A549 (cell line): ENCODE measurements at regions not wholly inside any gene's neighbourhood (a gene's known extent, or its start where the extent isn't known, plus 50 kb on each side); places are given as distances from the start of the nearest gene placed in this dataset.

ENCODE experiments used
- ATAC-seq, 2 experiments: fragments of 200-7000 bp in 1 of 2; fragments of >200 bp in 1 of 2; cut with Nextera tagmentation in 1 of 2; cut with Tn5 transposase in 1 of 2; 3 replicates each; pipeline versions ENCODE4 v1.8.0 to v1.9.1; 2018 to 2020; ENCODE audit warnings: mild to moderate bottlenecking in 1 of 2, moderate library complexity in 1 of 2
- CTCF ChIA-PET: fragments of 300-600 bp; sonication (Branson Sonifier 250); formaldehyde crosslinking; extraction: SDS; loops from one replicate; lab custom pipeline; 2021; ENCODE audit warnings: antibody characterized with exemption, inconsistent platforms; lab: Yijun Ruan, JAX
- POLR2A ChIA-PET: fragments of 350-600 bp; formaldehyde crosslinking; extraction: SDS; loops from one replicate; lab custom pipeline; 2021; ENCODE audit warnings: antibody characterized with exemption, inconsistent platforms; lab: Yijun Ruan, JAX
- DNase-seq, 2 experiments: peaks; one replicate each; pipeline versions ENCODE4 v3.0.0 to v3.0.0-alpha.2; 2011 to 2016; ENCODE audit warnings: low read depth in 1 of 2, low spot score in 1 of 2
- FAIRE-seq: peaks from 2 replicates; lab custom pipeline; 2011; peaks lifted over from hg19 to GRCh38; lab: Jason Lieb, UNC
- H3K27ac ChIP-seq, 2 experiments: fragments of >200 bp; sonication (Bioruptor Twin); formaldehyde crosslinking; 3 replicates each; pipeline ENCODE4 v1.5.1; 2016 to 2017
- H3K4me1 ChIP-seq: fragments of >200 bp; sonication (Bioruptor Twin); formaldehyde crosslinking; 3 replicates; pipeline ENCODE4 v1.6.1; 2016
- H3K4me2 ChIP-seq: fragments of >200 bp; sonication (Bioruptor Twin); formaldehyde crosslinking; 3 replicates; pipeline ENCODE4 v1.6.1; 2016
- H3K4me3 ChIP-seq: fragments of >200 bp; sonication (Bioruptor Twin); formaldehyde crosslinking; 3 replicates; pipeline ENCODE4 v1.5.1; 2016
- H3K9me3 ChIP-seq: fragments of >200 bp; sonication (Bioruptor Twin); formaldehyde crosslinking; 3 replicates; pipeline ENCODE4 v1.6.1; 2016
- CHD2 ChIP-seq: fragments of 150-350 bp; IDR thresholded peaks from 2 replicates; pipeline ENCODE4 v1.6.1; 2014; ENCODE audit warnings: low read length; ENCODE audit not compliant: partially characterized antibody
- EHF ChIP-seq: fragments of 250-450 bp; sonication (Bioruptor Pico); IDR thresholded peaks from 2 replicates; pipeline ENCODE4 v1.5.0; 2020; ENCODE audit warnings: mild to moderate bottlenecking
- ELK1 ChIP-seq: fragments of 150-350 bp; IDR thresholded peaks from 2 replicates; pipeline ENCODE4 v1.6.1; 2014; ENCODE audit warnings: low read depth, mild to moderate bottlenecking, low read length
- FOXS1 ChIP-seq: fragments of 250-450 bp; sonication (Bioruptor Pico); IDR thresholded peaks from 2 replicates; pipeline ENCODE4 v1.5.0; 2020; ENCODE audit warnings: mild to moderate bottlenecking, moderate library complexity
- HES2 ChIP-seq: fragments of >200 bp; sonication (Bioruptor Twin); formaldehyde crosslinking; IDR thresholded peaks from 2 replicates; pipeline ENCODE4 v1.6.1; 2016
- HMGXB4 ChIP-seq: fragments of 250-450 bp; sonication (Bioruptor Pico); IDR thresholded peaks from 2 replicates; pipeline ENCODE4 v1.5.0; 2021; ENCODE audit warnings: mild to moderate bottlenecking, moderate library complexity, borderline replicate concordance
- HOXA7 ChIP-seq: fragments of 250-450 bp; sonication (Bioruptor Pico); IDR thresholded peaks from 2 replicates; pipeline ENCODE4 v1.5.0; 2020; ENCODE audit warnings: mild to moderate bottlenecking, moderate library complexity
- HOXB13 ChIP-seq: fragments of 250-450 bp; sonication (Bioruptor Pico); IDR thresholded peaks from 2 replicates; pipeline ENCODE4 v1.5.0; 2020; ENCODE audit warnings: low read depth, mild to moderate bottlenecking, moderate library complexity
- HOXB5 ChIP-seq: fragments of 250-450 bp; sonication (Bioruptor Pico); IDR thresholded peaks from 2 replicates; pipeline ENCODE4 v1.5.0; 2020; ENCODE audit warnings: mild to moderate bottlenecking, moderate library complexity
- JUN ChIP-seq, 2 experiments: fragments of >200 bp; sonication (Bioruptor Twin); formaldehyde crosslinking; IDR thresholded peaks; 2 replicates in 1 of 2; 3 replicates in 1 of 2; pipeline ENCODE4 v1.6.1; 2016 to 2017
- KDM1A ChIP-seq: fragments of 200-600 bp; sonication (generic); IDR thresholded peaks from 2 replicates; pipeline ENCODE4 v1.6.1; 2016; ENCODE audit warnings: low read depth, mild to moderate bottlenecking
- KDM5A ChIP-seq: fragments of 200-600 bp; sonication (generic); IDR thresholded peaks from 2 replicates; pipeline ENCODE4 v1.6.1; 2016; ENCODE audit warnings: antibody characterized with exemption, mild to moderate bottlenecking
- MAFK ChIP-seq: fragments of 450-650 bp; IDR thresholded peaks from 2 replicates; pipeline ENCODE4 v1.6.1; 2014; ENCODE audit not compliant: partially characterized antibody
- MAZ ChIP-seq: fragments of 150-350 bp; IDR thresholded peaks from 2 replicates; pipeline ENCODE4 v1.6.1; 2014; ENCODE audit warnings: antibody characterized with exemption, low read depth, low read length, borderline replicate concordance
- MYC ChIP-seq: IDR thresholded peaks from 2 replicates; pipeline ENCODE4 v1.6.1; 2012; ENCODE audit warnings: mild to moderate bottlenecking, inconsistent platforms, low read length, improper control_type of control experiment, borderline replicate concordance
- NFE2L2 ChIP-seq: fragments of 150-350 bp; conservative IDR thresholded peaks from 2 replicates; pipeline ENCODE4 v1.6.1; 2014; ENCODE audit warnings: low read length
- RAD21 ChIP-seq, 2 experiments: fragments of >200 bp in 1 of 2; sonication (Bioruptor Twin) in 1 of 2; formaldehyde crosslinking in 1 of 2; IDR thresholded peaks in 1 of 2; conservative IDR thresholded peaks in 1 of 2; 2 replicates in 1 of 2; 3 replicates in 1 of 2; pipeline ENCODE4 v1.6.1; 2012 to 2018; ENCODE audit warnings: inconsistent platforms in 1 of 2
- RCOR1 ChIP-seq: fragments of 150-350 bp; IDR thresholded peaks from 2 replicates; pipeline ENCODE4 v1.6.1; 2014; ENCODE audit warnings: antibody characterized with exemption, low read length, low read depth
- RFX5 ChIP-seq: fragments of 450-650 bp; IDR thresholded peaks from 2 replicates; pipeline ENCODE4 v1.7.1; 2014; ENCODE audit warnings: antibody characterized with exemption, mild to moderate bottlenecking, moderate library complexity
- RNF2 ChIP-seq: fragments of 200-600 bp; sonication (generic); IDR thresholded peaks from 2 replicates; pipeline ENCODE4 v1.6.1; 2016; ENCODE audit warnings: low read depth, mild to moderate bottlenecking, antibody characterized with exemption, moderate library complexity, borderline replicate concordance
- SMC3 ChIP-seq: fragments of >200 bp; sonication (Bioruptor Twin); formaldehyde crosslinking; IDR thresholded peaks from 3 replicates; pipeline ENCODE4 v1.6.1; 2018; ENCODE audit warnings: inconsistent platforms
- SREBF2 ChIP-seq: fragments of 450-650 bp; IDR thresholded peaks from 2 replicates; pipeline ENCODE4 v1.6.1; 2014; ENCODE audit warnings: mild to moderate bottlenecking, moderate library complexity
- TFCP2L1 ChIP-seq: fragments of 250-450 bp; sonication (Bioruptor Pico); IDR thresholded peaks from 2 replicates; pipeline ENCODE4 v1.5.0; 2021; ENCODE audit warnings: mild to moderate bottlenecking
- TP53 ChIP-seq: fragments of 250-450 bp; sonication (Bioruptor Pico); IDR thresholded peaks from 2 replicates; pipeline ENCODE4 v1.5.0; 2021; ENCODE audit warnings: mild to moderate bottlenecking, moderate library complexity
- USF2 ChIP-seq: fragments of 450-650 bp; IDR thresholded peaks from 2 replicates; pipeline ENCODE4 v1.6.1; 2014; ENCODE audit warnings: antibody characterized with exemption
- ZC3H11A ChIP-seq: fragments of 450-650 bp; IDR thresholded peaks from 2 replicates; pipeline ENCODE4 v1.6.1; 2014; ENCODE audit warnings: antibody characterized with exemption, mild to moderate bottlenecking
- WGBS: methylation state at CpG from one replicate; pipeline ENCODE4 v1.1.6; 2017; ENCODE audit errors: missing lambda C conversion rate; 5-methylcytosine and 5-hydroxymethylcytosine counted together

GRCh38 chr1:182301467-182302198, 90.0 kb downstream of the GLUL start:
- TF ChIP-seq FOXS1 (CRISPR knock-in tag) (no peak), USF2 (no peak), RFX5 (no peak), TFCP2L1 (no peak), KDM1A (no peak), JUN (IDR thresholded peaks at IDR 0.05) (no peak), RCOR1 (no peak), ZC3H11A (no peak), HMGXB4 (CRISPR knock-in tag) (no peak), RNF2 (no peak), SMC3 (no peak), CHD2 (no peak), MAFK (no peak), NFE2L2 (no peak), RAD21 (conservative IDR thresholded peaks at IDR 0.05 in 1 of 2, IDR thresholded peaks at IDR 0.05 in 1 of 2) (no peak), TP53 (CRISPR knock-in tag) (no peak), EHF (no peak), HOXB13 (CRISPR knock-in tag) (no peak), ELK1 (no peak)
- 79% methylated on average over 9 of the region's 9 CpGs for WGBS
- ChIA-PET CTCF (no interaction called here), POLR2A (no interaction called here)
- Histone ChIP-seq H3K9me3 (no peaks in the 10 kb centered on the region), H3K4me1 (no peaks in the 10 kb centered on the region), H3K4me3 (no peak overlapping the region), H3K27ac (no peak overlapping the region), H3K4me2 (no peak overlapping the region)
- no peak for ATAC-seq
- FAIRE-seq, result no peak
- DNase-seq, result no peak

GRCh38 chr1:182301026-182301436, 90.6 kb downstream of the GLUL start:
- no peak overlapping the region for H3K27ac ChIP-seq
- no peaks in the 10 kb centered on the region for H3K4me1 ChIP-seq
- DNase-seq, result no peak
- H3K4me3 ChIP-seq, result no peak overlapping the region
- WGBS, result 68% methylated on average over 8 of the region's 8 CpGs
- ATAC-seq, result no peak
- ChIA-PET POLR2A (no interaction called here), CTCF (no interaction called here)
- no peak overlapping the region for H3K4me2 ChIP-seq
- H3K9me3 ChIP-seq, result no peaks in the 10 kb centered on the region
- no peak for FAIRE-seq
- no peak for TF ChIP-seq MYC
- no peak for TF ChIP-seq KDM5A
- TF ChIP-seq HES2, result no peak
- no peak for TF ChIP-seq HOXB5 (CRISPR knock-in tag)
- no peak for TF ChIP-seq JUN (IDR thresholded peaks at IDR 0.05)
- TF ChIP-seq RFX5, result no peak
- no peak for TF ChIP-seq MAZ
- TF ChIP-seq HOXA7, result no peak
- TF ChIP-seq TFCP2L1, result no peak
- TF ChIP-seq SREBF2, result no peak
- TF ChIP-seq ZC3H11A, result no peak
- TF ChIP-seq, all 56 proteins: peak for 0
